OCI-LY1 (cell line): ENCODE measurements at regions not wholly inside any gene's neighbourhood (a gene's known extent, or its start where the extent isn't known, plus 50 kb on each side); places are given as distances from the start of the nearest gene placed in this dataset.

Source experiments
- H2AFZ ChIP-seq: fragments of 200-600 bp; sonication (generic), shearing (Covaris generic); 2 replicates; pipeline ENCODE4 v1.6.0; 2014; ENCODE audit warnings: antibody characterized with exemption, mild to moderate bottlenecking, low read length
- H3F3A ChIP-seq: fragments of 200-600 bp; sonication (generic), shearing (Covaris generic); 2 replicates; pipeline ENCODE4 v1.6.0; 2014; ENCODE audit warnings: mild to moderate bottlenecking, antibody characterized with exemption, low read length, moderate library complexity; ENCODE audit not compliant: insufficient read depth
- H3K27ac ChIP-seq: fragments of 200-600 bp; sonication (generic); 2 replicates; pipeline ENCODE4 v1.5.1; 2014; ENCODE audit warnings: low read length, mixed run types, mild to moderate bottlenecking, low read depth; ENCODE audit not compliant: poor library complexity, severe bottlenecking
- H3K27me3 ChIP-seq: fragments of 200-600 bp; sonication (generic); 2 replicates; pipeline ENCODE4 v1.6.0; 2014; ENCODE audit warnings: antibody characterized with exemption, mild to moderate bottlenecking, low read length, moderate library complexity; ENCODE audit not compliant: insufficient read depth
- H3K36me3 ChIP-seq: fragments of 200-600 bp; sonication (generic); 2 replicates; pipeline ENCODE4 v1.6.1; 2014; ENCODE audit warnings: mild to moderate bottlenecking, antibody characterized with exemption, low read length, moderate library complexity, mixed read lengths; ENCODE audit not compliant: insufficient read depth
- H3K4me1 ChIP-seq: fragments of 200-600 bp; sonication (generic); 2 replicates; pipeline ENCODE4 v1.5.1; 2014; ENCODE audit warnings: mild to moderate bottlenecking, low read length, moderate library complexity; ENCODE audit not compliant: insufficient read depth, severe bottlenecking
- H3K4me2 ChIP-seq: fragments of 200-600 bp; sonication (generic), shearing (Covaris generic); 2 replicates; pipeline ENCODE4 v1.6.1; 2014; ENCODE audit warnings: low read length
- H3K4me3 ChIP-seq: fragments of 200-600 bp; sonication (generic); 2 replicates; pipeline ENCODE4 v1.5.1; 2014; ENCODE audit warnings: low read length, low read depth, mild to moderate bottlenecking, mixed read lengths; ENCODE audit not compliant: poor library complexity, severe bottlenecking
- H3K79me2 ChIP-seq: fragments of 200-600 bp; shearing (Covaris generic); 2 replicates; pipeline ENCODE4 v1.6.1; 2016; ENCODE audit warnings: mixed run types, low read length, mixed read lengths; ENCODE audit not compliant: insufficient read depth
- H3K9ac ChIP-seq: fragments of 200-600 bp; sonication (generic), shearing (Covaris generic); 2 replicates; pipeline ENCODE4 v1.6.1; 2014; ENCODE audit warnings: mild to moderate bottlenecking, low read length, mixed read lengths
- H3K9me2 ChIP-seq: fragments of 200-600 bp; sonication (generic), shearing (Covaris generic); 2 replicates; pipeline ENCODE4 v1.6.1; 2014; ENCODE audit warnings: low read depth, mild to moderate bottlenecking, low read length, mixed read lengths
- H3K9me3 ChIP-seq: fragments of 200-600 bp; shearing (Covaris generic); 2 replicates; pipeline ENCODE4 v1.6.1; 2014; ENCODE audit warnings: low read length, mixed read lengths
- H4K20me1 ChIP-seq: fragments of 200-600 bp; sonication (generic), shearing (Covaris generic); 2 replicates; pipeline ENCODE4 v1.6.0; 2016; ENCODE audit warnings: mild to moderate bottlenecking, low read length; ENCODE audit not compliant: insufficient read depth
- EZH2 ChIP-seq: fragments of 200-600 bp; sonication (generic), shearing (Covaris generic); IDR thresholded peaks from 2 replicates; pipeline ENCODE4 v1.8.0; 2017; ENCODE audit warnings: borderline replicate concordance, mixed run types, mild to moderate bottlenecking, antibody characterized with exemption, low read length, moderate library complexity, mixed read lengths
- TF ChIP-seq, protein P1 (sequence below): fragments of 200-600 bp; sonication (generic), shearing (Covaris generic); IDR thresholded peaks from 2 replicates; pipeline ENCODE4 v1.5.1; 2017; ENCODE audit warnings: mild to moderate bottlenecking, antibody characterized with exemption, low read length, moderate library complexity, mixed read lengths

DNA sequence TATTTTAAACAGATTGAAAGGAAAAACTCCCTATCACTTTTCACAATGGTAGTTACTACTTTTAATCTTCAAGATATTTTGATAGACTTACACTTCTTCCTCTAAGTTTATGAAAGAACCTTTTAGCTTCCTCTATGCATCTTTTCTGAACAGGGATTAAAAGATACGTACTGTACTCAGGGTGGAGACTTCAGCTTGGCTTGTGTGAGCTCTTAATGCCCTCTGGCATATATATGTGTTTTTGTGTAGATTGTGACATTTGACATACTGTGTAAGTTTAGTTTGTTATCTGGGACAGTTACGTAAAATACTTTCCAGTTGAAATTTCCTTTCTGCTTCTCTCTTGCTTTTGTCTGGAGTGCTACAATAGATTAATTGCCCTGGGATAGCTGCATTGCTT lies 109.3 kb upstream of the NUDT6 start:
- Histone ChIP-seq H3K9me2 (no peaks in the 10 kb centered on the region), H3K79me2 (no peaks in the 10 kb centered on the region), H3K27me3 (no peaks in the 10 kb centered on the region), H2AFZ (no peak overlapping the region), H3K4me1 (no peaks in the 10 kb centered on the region), H3F3A (no peaks in the 10 kb centered on the region), H3K9ac (no peak overlapping the region), H3K9me3 (no peaks in the 10 kb centered on the region), H4K20me1 (no peaks in the 10 kb centered on the region), H3K4me3 (no peak overlapping the region), H3K4me2 (no peak overlapping the region), H3K27ac (no peak overlapping the region), H3K36me3 (no peaks in the 10 kb centered on the region)
- TF ChIP-seq, protein P1, sequence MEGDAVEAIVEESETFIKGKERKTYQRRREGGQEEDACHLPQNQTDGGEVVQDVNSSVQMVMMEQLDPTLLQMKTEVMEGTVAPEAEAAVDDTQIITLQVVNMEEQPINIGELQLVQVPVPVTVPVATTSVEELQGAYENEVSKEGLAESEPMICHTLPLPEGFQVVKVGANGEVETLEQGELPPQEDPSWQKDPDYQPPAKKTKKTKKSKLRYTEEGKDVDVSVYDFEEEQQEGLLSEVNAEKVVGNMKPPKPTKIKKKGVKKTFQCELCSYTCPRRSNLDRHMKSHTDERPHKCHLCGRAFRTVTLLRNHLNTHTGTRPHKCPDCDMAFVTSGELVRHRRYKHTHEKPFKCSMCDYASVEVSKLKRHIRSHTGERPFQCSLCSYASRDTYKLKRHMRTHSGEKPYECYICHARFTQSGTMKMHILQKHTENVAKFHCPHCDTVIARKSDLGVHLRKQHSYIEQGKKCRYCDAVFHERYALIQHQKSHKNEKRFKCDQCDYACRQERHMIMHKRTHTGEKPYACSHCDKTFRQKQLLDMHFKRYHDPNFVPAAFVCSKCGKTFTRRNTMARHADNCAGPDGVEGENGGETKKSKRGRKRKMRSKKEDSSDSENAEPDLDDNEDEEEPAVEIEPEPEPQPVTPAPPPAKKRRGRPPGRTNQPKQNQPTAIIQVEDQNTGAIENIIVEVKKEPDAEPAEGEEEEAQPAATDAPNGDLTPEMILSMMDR: no peak
- TF ChIP-seq EZH2: no peak

DNA sequence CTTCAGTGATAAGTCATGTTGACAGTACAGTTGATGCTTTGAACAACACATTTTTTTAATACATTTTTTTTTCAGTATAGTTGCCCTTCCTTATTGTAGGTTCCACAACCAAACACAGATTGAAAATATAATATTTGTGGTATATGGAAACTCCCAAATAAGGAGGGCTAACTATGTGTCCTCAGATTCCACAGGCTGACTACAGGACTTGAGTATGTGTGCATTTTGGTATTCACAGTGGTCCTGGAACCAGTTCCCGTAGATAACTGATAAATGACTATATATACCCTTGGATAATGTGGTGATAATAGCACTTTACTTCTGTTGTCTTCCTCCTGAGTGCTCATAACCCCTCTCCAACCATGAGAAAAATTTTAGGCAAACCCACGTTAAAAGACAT lies 111.6 kb upstream of the NUDT6 start:
- no peaks in the 10 kb centered on the region for H3K36me3 ChIP-seq
- H3K9me2 ChIP-seq: no peaks in the 10 kb centered on the region
- no peaks in the 10 kb centered on the region for H3K79me2 ChIP-seq
- H3K4me2 ChIP-seq: no peak overlapping the region
- no peak for TF ChIP-seq EZH2
- TF ChIP-seq, protein P1: no peak
- H3K4me1 ChIP-seq: no peaks in the 10 kb centered on the region
- no peak overlapping the region for H3K9ac ChIP-seq
- H3K27ac ChIP-seq: no peak overlapping the region
- no peak overlapping the region for H2AFZ ChIP-seq
- no peaks in the 10 kb centered on the region for H4K20me1 ChIP-seq
- no peaks in the 10 kb centered on the region for H3F3A ChIP-seq
- H3K27me3 ChIP-seq: no peaks in the 10 kb centered on the region
- H3K9me3 ChIP-seq: no peaks in the 10 kb centered on the region
- H3K4me3 ChIP-seq: no peak overlapping the region

DNA sequence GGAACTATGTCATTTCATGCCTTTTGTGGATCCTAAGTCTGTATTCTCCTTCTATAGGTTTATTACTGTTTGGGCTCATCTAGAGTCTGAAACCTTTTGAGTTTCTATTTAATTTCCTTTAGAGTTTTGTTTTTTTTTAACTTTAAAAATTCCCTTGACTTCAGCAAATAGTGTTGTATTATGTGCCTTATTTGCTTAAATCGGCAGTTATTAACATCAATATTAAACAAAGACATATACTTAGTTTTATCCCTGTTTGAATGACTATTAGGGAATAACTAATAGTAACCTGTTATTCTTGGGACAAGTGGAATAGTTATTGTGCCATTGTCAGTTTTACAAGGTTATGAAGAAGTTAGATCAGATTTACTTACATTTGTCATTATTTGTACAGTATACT lies 112.8 kb upstream of the NUDT6 start:
- Histone ChIP-seq H3K9ac (no peak overlapping the region), H3F3A (no peaks in the 10 kb centered on the region), H4K20me1 (no peaks in the 10 kb centered on the region), H3K9me2 (no peaks in the 10 kb centered on the region), H3K4me3 (no peak overlapping the region), H3K4me2 (no peak overlapping the region), H3K27ac (no peak overlapping the region), H2AFZ (no peak overlapping the region), H3K9me3 (no peaks in the 10 kb centered on the region), H3K79me2 (no peaks in the 10 kb centered on the region), H3K27me3 (no peaks in the 10 kb centered on the region), H3K36me3 (no peaks in the 10 kb centered on the region), H3K4me1 (no peaks in the 10 kb centered on the region)
- TF ChIP-seq, protein P1: no peak
- no peak for TF ChIP-seq EZH2
